ENCODE measurements at regions not wholly inside any gene's neighbourhood (a gene's known extent, or its start where the extent isn't known, plus 50 kb on each side); places are given as distances from the start of the nearest gene placed in this dataset.

GRCh38 chr15:39161096-39161495, 419.8 kb upstream of the THBS1 start:
- DNase-seq, result no peak

DNA sequence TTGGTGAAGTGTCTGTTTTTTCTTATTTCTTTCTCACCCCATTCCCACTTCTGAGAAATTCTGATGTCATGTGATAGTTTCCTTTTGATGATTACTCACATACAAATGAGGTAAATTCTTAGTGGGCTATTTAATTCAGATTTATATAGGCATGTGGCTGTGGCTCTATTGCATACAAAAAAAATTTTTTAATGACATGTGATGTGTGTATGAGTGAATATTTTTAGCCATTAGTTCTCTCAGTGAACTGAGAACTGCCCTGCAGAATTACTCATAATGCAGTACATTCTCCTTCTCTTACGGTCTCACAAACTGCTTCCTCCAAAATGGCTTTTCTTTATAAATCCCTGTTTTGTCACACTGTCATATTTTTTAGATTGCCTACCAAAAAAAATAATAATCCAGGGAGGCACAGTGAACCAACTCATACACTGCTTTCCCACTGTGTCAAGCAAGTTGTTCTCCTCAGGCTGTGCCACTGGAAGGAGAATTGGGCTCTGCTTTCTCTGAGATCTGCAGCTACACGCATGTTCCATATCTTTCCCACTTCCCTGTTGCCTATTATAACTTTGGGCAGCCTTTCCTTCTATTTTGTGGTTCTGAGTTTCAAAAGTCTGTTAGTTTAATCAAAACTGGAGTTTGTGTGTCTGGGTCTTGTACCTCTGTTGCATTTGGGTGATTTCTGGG, 415.7 kb upstream of the THBS1 start:
- no peak for DNase-seq

GRCh38 chr15:39167164-39168058, 413.5 kb upstream of the THBS1 start:
- DNase-seq, result no peak

DNA sequence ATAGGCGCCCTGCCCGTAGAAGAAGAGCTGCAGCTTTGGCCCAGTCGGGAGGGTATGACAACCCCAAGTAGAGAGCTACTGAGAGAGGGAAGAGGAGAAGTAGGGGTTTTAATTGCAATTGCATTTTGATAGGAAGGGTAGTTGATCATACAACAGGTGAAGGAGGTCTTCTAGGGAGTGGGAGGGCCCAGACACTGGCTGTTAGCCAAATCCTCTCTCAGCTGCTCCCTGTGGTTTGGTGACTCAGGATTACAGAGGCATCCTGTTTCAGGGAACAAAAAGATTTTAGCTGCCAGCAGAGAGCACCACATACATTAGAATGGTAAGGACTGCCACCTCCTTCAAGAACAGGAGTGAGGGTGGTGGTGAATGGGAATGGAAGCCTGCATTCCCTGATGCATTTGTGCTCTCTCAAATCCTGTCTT, 408.9 kb upstream of the THBS1 start:
- no peak for DNase-seq

GRCh38 chr15:39172380-39173281, 408.2 kb upstream of the THBS1 start:
- no peak for DNase-seq

DNA sequence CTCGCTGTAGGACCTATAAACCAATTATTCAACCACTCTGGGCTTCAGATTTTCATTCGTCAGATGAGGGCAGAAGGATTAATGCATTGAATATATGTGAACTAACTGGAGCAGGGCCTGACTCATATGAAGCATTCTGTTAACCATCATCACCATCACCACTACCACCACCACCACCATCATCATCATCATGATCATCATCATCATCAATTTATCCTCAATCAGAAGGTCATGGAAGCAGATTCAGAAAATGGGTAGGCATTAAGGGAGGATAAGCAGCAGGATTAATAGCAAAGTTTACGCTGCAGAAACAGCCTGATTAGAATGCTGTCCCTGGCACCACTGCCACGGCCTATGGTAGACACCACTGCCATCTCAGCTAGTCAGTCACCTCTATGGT, 407.5 kb upstream of the THBS1 start:
- no peak for DNase-seq

DNA sequence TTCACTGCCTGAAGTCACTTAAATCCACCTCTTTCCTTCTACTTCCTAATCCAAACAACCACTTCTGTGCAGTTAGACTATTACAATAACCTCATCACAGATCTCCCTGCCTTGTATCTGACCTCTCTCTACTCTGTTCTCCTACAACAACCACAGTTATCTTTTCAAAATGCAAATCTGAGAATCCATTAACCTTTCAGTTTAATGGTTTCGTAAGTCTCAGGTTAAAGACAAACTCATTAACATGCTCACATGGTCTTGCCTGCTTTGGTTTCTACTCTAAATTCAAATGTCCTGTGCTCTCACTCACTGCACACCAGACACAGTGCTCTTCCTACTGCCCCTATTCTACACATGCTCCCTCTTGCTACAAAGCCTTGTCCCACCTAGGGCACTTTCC, 406.5 kb upstream of the THBS1 start:
- no peak for DNase-seq

DNA sequence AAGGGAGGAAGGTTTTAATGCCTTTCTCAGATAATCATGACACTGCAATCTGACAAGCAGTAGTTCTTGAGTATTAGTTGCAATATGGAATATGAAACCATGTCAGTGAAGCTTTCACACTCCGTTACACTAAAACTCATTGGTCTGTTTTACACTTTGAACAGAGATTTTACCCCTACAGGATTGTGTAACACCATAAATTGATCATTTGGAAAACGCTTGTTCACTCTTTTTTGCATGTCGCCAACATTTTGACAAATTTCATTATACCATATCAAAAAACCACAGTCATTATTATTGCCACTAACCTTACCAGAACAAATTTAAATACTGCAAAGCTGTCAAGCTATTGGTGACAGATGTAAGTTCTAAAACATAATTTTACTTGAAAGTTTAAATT, 404.8 kb upstream of the THBS1 start:
- DNase-seq, result no peak

DNA sequence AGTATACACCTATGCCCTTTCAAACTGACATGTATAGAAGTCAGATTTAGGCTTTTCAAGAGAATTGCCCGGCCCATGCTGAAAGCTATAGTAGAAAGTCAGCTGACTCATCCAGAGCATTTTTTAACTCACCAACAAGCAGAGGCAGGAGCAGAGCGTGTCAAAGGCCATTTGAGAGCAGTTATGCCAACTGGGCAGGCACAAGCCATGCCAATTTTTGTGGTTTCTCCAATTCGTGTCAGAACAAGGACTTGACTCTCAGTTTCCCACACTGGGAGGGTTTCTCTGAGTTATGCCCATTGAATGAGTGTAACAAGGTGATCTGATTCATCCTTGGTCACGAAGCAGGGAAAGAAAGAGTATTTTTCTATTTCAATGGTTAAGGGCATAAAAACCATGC, 403.3 kb upstream of the THBS1 start:
- no peak for DNase-seq

- DNase-seq, result no peak
These were observed 400.8 kb upstream of the THBS1 start for GRCh38 chr15:39180030-39180429.

GRCh38 chr15:39180483-39180933, 400.4 kb upstream of the THBS1 start:
- no peak for DNase-seq

GRCh38 chr15:39181056-39181747, 399.7 kb upstream of the THBS1 start:
- DNase-seq, result no peak

- no peak for DNase-seq
These were observed 398.9 kb upstream of the THBS1 start for GRCh38 chr15:39181940-39182339.

DNA sequence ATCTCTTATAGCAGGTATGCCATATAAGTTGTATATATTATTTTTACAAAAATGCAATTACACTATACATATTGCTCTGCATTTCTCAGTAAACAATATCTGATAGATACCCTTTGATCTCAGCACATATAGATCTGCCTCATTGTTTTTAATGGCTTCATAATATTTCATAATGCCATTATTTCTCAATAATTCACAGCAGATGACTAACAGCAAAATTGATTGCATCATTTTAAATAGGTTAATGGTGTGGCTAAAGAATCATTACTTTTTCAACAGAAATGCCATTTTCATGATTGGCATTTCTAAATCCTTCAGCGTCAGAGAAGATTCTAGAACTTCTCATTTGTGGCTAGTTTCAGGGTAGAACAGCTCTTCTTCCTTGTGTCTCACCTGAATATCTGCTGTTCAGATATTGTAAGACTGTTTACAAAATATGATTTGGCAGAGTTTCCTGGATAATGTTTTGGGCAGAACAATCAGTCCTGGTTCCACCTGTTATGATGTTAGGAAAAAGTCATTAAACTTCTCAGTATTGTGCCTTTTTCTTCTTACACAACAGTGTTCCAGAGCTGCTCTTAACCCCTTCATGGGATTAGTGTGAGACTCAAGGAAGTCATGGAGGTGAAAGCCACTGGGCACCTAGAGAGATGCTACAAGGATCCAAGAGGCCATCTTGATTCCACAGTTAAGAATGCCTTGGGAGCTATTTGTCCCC, 397.6 kb upstream of the THBS1 start:
- DNase-seq, result no peak

DNA sequence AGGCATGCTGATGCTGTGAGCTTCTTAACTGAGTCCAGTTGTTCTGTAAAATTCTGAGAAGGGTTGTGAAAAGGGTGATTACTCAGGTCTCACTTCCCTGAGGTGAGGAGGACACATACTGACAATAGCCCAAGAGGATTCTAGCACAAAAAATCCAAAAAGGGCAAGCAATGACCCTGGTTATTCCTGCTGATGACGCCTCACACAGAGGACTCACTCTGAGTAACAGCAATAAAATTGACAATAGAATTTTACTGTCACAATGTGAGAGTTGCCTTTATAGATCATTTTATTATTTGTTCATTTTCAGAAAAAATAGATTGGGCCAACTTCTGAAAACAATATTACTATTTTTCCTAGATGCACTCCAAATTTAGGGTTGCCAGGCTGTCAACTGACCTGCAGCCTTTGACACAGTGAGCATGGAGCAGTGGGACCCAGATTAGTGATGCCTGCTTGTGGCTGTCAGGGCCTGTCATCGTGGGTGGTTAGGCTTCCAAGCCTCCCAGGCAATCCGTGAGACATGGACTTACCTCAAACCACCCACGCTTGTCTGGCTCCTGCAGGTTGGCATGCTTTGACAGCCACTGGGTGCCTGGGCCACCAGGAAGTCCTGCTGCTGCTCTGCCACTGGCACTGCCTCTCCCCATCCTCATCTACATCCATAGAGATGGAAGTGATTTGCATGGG, 396.0 kb upstream of the THBS1 start:
- DNase-seq, result no peak

DNA sequence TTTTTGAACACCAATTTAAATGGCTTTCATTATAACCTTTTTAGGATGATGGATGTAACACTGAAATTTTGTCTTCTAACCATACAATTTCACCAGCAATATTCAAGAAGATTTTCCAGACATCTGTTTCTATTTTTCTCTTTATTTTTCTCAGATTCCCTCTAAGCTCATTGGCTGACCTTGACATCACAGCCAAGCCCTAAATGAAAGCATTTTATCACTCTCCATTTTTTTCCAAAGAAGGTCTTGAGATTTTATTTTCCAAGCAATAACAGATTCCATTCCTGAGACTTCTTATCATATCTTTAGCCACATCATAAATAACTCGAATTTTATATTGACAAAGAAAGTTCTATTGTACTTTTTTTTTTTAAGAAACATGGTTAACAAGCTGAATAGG, 392.6 kb upstream of the THBS1 start:
- DNase-seq, result no peak

- no peak for DNase-seq
These were observed 391.9 kb upstream of the THBS1 start for GRCh38 chr15:39188930-39189329.

DNA sequence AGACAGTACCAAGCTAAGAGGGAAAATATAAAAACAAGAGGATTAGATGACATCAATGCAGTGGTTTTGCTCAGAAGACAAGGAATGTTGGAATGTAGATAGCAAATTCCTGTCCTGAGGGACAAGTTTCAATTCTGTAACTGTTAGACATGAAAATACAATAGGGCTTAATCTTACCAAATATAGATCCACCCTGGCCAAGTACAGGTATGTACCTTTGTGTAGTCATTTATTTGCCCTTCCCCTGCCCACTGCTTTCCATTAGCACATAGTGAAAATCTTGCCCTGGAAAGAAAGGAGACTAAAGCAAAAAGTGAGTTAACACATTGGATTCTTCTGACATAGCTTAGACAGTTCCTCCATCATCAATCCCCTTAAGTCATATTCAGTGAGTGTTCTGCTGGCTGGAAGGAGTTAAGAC, 389.0 kb upstream of the THBS1 start:
- DNase-seq, result no peak

DNA sequence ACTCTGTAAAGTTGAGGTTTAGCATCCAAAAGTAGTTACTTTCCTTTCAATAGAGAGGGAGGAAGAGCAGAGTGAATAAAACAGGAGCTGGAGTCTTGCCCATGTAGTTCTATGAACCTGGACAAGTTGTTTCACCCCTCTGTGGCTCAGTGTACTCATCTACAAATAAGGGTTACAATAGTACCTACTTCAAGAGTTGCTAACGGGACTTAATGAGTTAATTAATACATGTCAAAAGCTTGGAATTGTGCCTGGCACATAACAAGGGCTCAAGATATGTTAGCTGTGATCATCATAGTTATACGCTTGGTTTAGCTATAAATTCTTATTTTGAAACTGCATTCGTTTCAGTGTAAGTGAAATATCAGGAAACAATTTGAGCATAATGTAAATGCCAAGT, 388.5 kb upstream of the THBS1 start:
- no peak for DNase-seq

DNA sequence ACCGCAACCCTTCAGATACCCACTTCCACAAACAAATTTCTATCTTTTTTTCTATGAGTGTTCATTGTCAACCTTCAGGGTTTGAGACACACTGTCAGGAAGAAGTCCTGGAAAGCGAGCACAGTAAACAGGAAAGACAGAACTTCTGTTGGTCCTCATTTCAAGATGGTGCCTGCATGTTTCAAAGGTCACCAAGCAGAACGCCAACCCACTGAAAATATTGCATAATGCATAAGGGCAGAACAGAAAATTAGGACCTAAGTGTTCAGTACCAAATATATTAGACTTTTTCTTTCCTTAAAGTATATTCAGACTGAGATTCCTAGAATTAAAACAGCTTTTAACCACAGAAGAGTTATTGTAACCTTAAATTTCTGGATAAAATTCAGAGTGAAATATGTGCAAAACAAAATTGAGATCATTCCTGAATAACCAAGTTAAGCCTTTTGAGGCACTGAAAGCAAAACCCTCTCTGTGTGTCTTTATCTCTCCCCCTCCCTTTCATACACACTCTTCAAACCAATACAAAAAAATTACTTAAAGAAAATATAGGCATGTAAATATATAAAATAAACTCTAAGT, 387.8 kb upstream of the THBS1 start:
- no peak for DNase-seq

- no peak for DNase-seq
These were observed 387.3 kb upstream of the THBS1 start for GRCh38 chr15:39193611-39194010.
